Fibroblast of lung (primary cell): ENCODE measurements at regions not wholly inside any gene's neighbourhood (a gene's known extent, or its start where the extent isn't known, plus 50 kb on each side); places are given as distances from the start of the nearest gene placed in this dataset.

Experiments used
- DNase-seq, 2 donors: peaks; one replicate each; pipeline versions ENCODE4 v3.0.0 to v3.0.0-alpha.2; 2010; ENCODE audit warnings: low read depth in 2 of 2
- H2AFZ ChIP-seq: 2 replicates; pipeline ENCODE4 v1.5.1; 2012; ENCODE audit warnings: low read length, control low read depth, inconsistent platforms
- H3K27ac ChIP-seq: 2 replicates; pipeline ENCODE4 v1.5.1; 2011; ENCODE audit warnings: low read length, control low read depth; ENCODE audit not compliant: insufficient read depth
- H3K27me3 ChIP-seq: 2 replicates; pipeline ENCODE4 v1.5.1; 2011; ENCODE audit warnings: mild to moderate bottlenecking, low read length; ENCODE audit not compliant: control insufficient read depth, insufficient read depth
- H3K36me3 ChIP-seq: 2 replicates; pipeline ENCODE4 v1.5.1; 2011; ENCODE audit warnings: low read length; ENCODE audit not compliant: control insufficient read depth, insufficient read depth
- H3K4me1 ChIP-seq: 2 replicates; pipeline ENCODE4 v1.5.1; 2011; ENCODE audit warnings: low read length; ENCODE audit not compliant: control insufficient read depth, insufficient read depth; ENCODE audit errors: extremely low read depth
- H3K4me2 ChIP-seq: 2 replicates; pipeline ENCODE4 v1.5.1; 2011; ENCODE audit warnings: low read length, control low read depth; ENCODE audit not compliant: insufficient read depth; ENCODE audit errors: extremely low read depth
- H3K4me3 ChIP-seq, 4 experiments: fragments of 200-600 bp in 1 of 4; sonication (generic) in 1 of 4; replicated peaks in 1 of 4; 2 replicates each; pipeline ENCODE4 v1.5.1; 2011 to 2016; ENCODE audit warnings: low read length in 4 of 4, low read depth in 3 of 4, mild to moderate bottlenecking in 3 of 4, control low read depth in 2 of 4, inconsistent platforms in 1 of 4, mixed read lengths in 1 of 4; ENCODE audit not compliant: insufficient read depth in 1 of 4; ENCODE audit errors: control extremely low read depth in 1 of 4
- H3K79me2 ChIP-seq: 2 replicates; pipeline ENCODE4 v1.5.1; 2012; ENCODE audit warnings: mild to moderate bottlenecking, low read length, inconsistent platforms; ENCODE audit not compliant: control insufficient read depth, insufficient read depth
- H3K9ac ChIP-seq: 2 replicates; pipeline ENCODE4 v1.5.1; 2011; ENCODE audit warnings: mild to moderate bottlenecking, low read length, control low read depth; ENCODE audit not compliant: insufficient read depth
- H3K9me3 ChIP-seq: 2 replicates; pipeline ENCODE4 v1.5.1; 2012; ENCODE audit warnings: low read depth, low read length; ENCODE audit not compliant: control insufficient read depth, insufficient read depth
- H4K20me1 ChIP-seq: 2 replicates; pipeline ENCODE4 v1.5.1; 2011; ENCODE audit warnings: low read length; ENCODE audit not compliant: control insufficient read depth, insufficient read depth; ENCODE audit errors: extremely low read depth
- CTCF ChIP-seq, 2 donors: IDR thresholded peaks in 1 of 2; conservative IDR thresholded peaks in 1 of 2; 1 replicate in 1 of 2; 2 replicates in 1 of 2; pipeline ENCODE4 v1.5.1; 2011 to 2012; ENCODE audit warnings: low read length in 2 of 2, control low read depth in 1 of 2, inconsistent platforms in 1 of 2, low read depth in 1 of 2, mild to moderate bottlenecking in 1 of 2
- EZH2 ChIP-seq: IDR thresholded peaks from 2 replicates; pipeline ENCODE4 v1.5.1; 2012; ENCODE audit warnings: low read length, control low read depth, mild to moderate bottlenecking; ENCODE audit errors: missing control alignments

GRCh38 chr17:79168486-79169055 lies 93.9 kb downstream of the ENGASE start:
- Histone ChIP-seq H3K9me3 (no peaks in the 10 kb centered on the region), H4K20me1 (no peaks in the 10 kb centered on the region), H3K79me2 (no peaks in the 10 kb centered on the region), H3K36me3 (no peaks in the 10 kb centered on the region), H2AFZ (no peak overlapping the region), H3K27ac (no peak overlapping the region), H3K4me2 (no peak overlapping the region), H3K27me3 (peaks cover 4% of the 10 kb centered on the region), H3K4me3 (no peak overlapping the region), H3K9ac (no peak overlapping the region), H3K4me1 (no peaks in the 10 kb centered on the region)
- TF ChIP-seq EZH2 (no peak), CTCF (conservative IDR thresholded peaks at IDR 0.05 in 1 of 2, IDR thresholded peaks at IDR 0.05 in 1 of 2; ENCODE audit: low read depth in 1 of 2, low read length in 2 of 2) (no peak)
- no peak for DNase-seq

GRCh38 chr17:79167486-79167885 lies 92.9 kb downstream of the ENGASE start:
- Histone ChIP-seq H3K27me3 (peaks cover 3% of the 10 kb centered on the region), H3K9ac (no peak overlapping the region), H3K4me2 (no peak overlapping the region), H3K36me3 (no peaks in the 10 kb centered on the region), H3K79me2 (no peaks in the 10 kb centered on the region), H2AFZ (no peak overlapping the region), H4K20me1 (no peaks in the 10 kb centered on the region), H3K4me1 (no peaks in the 10 kb centered on the region), H3K9me3 (no peaks in the 10 kb centered on the region), H3K4me3 (no peak overlapping the region), H3K27ac (no peak overlapping the region)
- no peak for DNase-seq
- TF ChIP-seq CTCF (conservative IDR thresholded peaks at IDR 0.05 in 1 of 2, IDR thresholded peaks at IDR 0.05 in 1 of 2; ENCODE audit: low read depth in 1 of 2, low read length in 2 of 2) (no peak), EZH2 (no peak)

DNA sequence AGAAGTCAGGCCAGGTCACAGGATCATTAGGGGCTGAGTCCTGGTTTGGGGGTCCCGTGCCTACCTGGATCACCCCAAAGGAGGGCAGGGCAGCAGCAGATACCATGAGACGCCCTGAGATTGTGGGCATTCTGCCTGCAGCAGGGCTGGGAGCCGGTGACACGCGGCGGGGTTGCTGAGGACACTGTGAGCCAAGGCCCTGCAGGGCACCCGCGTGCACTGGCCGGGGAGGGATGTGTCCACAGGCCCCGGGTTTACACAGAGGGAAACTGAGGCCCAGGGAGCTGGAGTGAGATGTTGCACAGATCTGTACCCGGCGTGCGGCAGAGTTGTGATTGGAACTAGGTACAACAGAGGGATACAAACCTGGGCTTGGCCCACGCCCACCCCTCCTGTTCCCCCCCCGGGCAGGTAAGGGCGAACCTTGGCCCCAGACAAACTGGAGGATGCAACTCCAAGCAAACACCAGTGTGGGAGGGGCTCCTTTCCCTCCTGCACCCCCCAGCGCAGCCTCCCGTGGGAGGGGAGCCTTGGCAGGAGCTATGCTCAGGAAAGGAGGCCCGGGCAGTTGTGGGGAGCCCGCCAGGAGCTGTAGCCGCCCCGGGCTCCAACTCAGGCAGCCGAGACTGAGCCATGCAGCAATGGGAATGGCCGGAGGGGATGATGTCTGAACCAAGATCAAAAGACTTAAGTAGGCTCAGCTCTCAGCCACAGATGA lies 91.3 kb downstream of the ENGASE start:
- Histone ChIP-seq H4K20me1 (no peaks in the 10 kb centered on the region), H3K4me3 (no peak overlapping the region), H3K27ac (no peak overlapping the region), H3K9ac (no peak overlapping the region), H2AFZ (no peak overlapping the region), H3K79me2 (no peaks in the 10 kb centered on the region), H3K4me2 (no peak overlapping the region), H3K4me1 (no peaks in the 10 kb centered on the region), H3K9me3 (no peaks in the 10 kb centered on the region), H3K27me3 (no peaks in the 10 kb centered on the region), H3K36me3 (no peaks in the 10 kb centered on the region)
- TF ChIP-seq EZH2 (no peak), CTCF (conservative IDR thresholded peaks at IDR 0.05 in 1 of 2, IDR thresholded peaks at IDR 0.05 in 1 of 2; ENCODE audit: low read depth in 1 of 2, low read length in 2 of 2) (no peak)
- no peak for DNase-seq
